Kasumi-1 (cell line): ENCODE measurements at regions not wholly inside any gene's neighbourhood (a gene's known extent, or its start where the extent isn't known, plus 50 kb on each side); places are given as distances from the start of the nearest gene placed in this dataset.
"Not testable (repeated sequence)": the region's sequence is repeated elsewhere in the genome, so short reads cannot be mapped to it uniquely, and the experiment has no call there.

Experiments
- DNase-seq, 2 experiments: peaks; one replicate each; lab custom pipeline; 2025; lab: John Stamatoyannopoulos, UW

- no peak for DNase-seq
Measured at GRCh38 chr14:35944847-35945246, 118.7 kb downstream of the BRMS1L start.

- no peak for DNase-seq
Measured at GRCh38 chr14:35940291-35940690, 114.2 kb downstream of the BRMS1L start.

GRCh38 chr14:35938770-35939169 lies 112.6 kb downstream of the BRMS1L start:
- no peak for DNase-seq

GRCh38 chr14:35934499-35934898 lies 108.4 kb downstream of the BRMS1L start:
- no peak for DNase-seq

- no peak for DNase-seq
Measured at GRCh38 chr14:35932659-35933159, 106.6 kb downstream of the BRMS1L start.

- no peak for DNase-seq
Measured at GRCh38 chr14:35932136-35932535, 106.0 kb downstream of the BRMS1L start.

- no peak for DNase-seq
Measured at GRCh38 chr14:35931346-35931745, 105.2 kb downstream of the BRMS1L start.

GRCh38 chr14:35929186-35929585 lies 103.0 kb downstream of the BRMS1L start:
- DNase-seq: no peak

GRCh38 chr14:35927727-35928126 lies 101.6 kb downstream of the BRMS1L start:
- no peak for DNase-seq

- no peak for DNase-seq
Measured at GRCh38 chr14:35925319-35925718, 99.2 kb downstream of the BRMS1L start.

GRCh38 chr14:35922590-35922989 lies 96.5 kb downstream of the BRMS1L start:
- not testable (repeated sequence) for DNase-seq

- DNase-seq: no peak
Measured at GRCh38 chr14:35921745-35922144, 95.6 kb downstream of the BRMS1L start.
